Right lobe of liver (tissue), 6 donors: ENCODE measurements at regions not wholly inside any gene's neighbourhood (a gene's known extent, or its start where the extent isn't known, plus 50 kb on each side); places are given as distances from the start of the nearest gene placed in this dataset.

Experiments
- ATAC-seq, 4 donors: fragments of 200-7000 bp; cut with Tn5 transposase; one replicate each; pipeline ENCODE4 v1.9.1; 2020; ENCODE audit warnings: mild to moderate bottlenecking in 4 of 4, moderate library complexity in 4 of 4
- DNase-seq, 3 donors: peaks; one replicate each; pipeline ENCODE4 v3.0.0-alpha.2; 2020
- H3K27ac ChIP-seq, 3 donors: fragments of 200-600 bp; one replicate each; pipeline ENCODE4 v1.8.0; 2022
- H3K27me3 ChIP-seq, 2 donors: fragments of 200-600 bp; one replicate each; pipeline ENCODE4 v1.8.0; 2022
- H3K36me3 ChIP-seq, 4 donors: fragments of 200-600 bp; sonication (generic) in 1 of 4; one replicate each; pipeline versions ENCODE4 v1.5.1 to v1.8.0; 2017 to 2022; ENCODE audit warnings: control low read depth in 1 of 4
- H3K4me1 ChIP-seq, 4 donors: fragments of 200-600 bp; sonication (generic) in 1 of 4; one replicate each; pipeline versions ENCODE4 v1.5.1 to v1.8.0; 2017 to 2022; ENCODE audit warnings: control low read depth in 1 of 4
- H3K4me3 ChIP-seq, 3 donors: fragments of 200-600 bp; one replicate each; pipeline ENCODE4 v1.8.0; 2022
- H3K9me3 ChIP-seq, 4 donors: fragments of 200-600 bp; sonication (generic) in 1 of 4; one replicate each; pipeline versions ENCODE4 v1.5.1 to v1.8.0; 2017 to 2022; ENCODE audit warnings: control low read depth in 1 of 4
- POLR2A ChIP-seq: fragments of 450-650 bp; IDR thresholded peaks from one replicate; pipeline ENCODE4 v1.6.1; 2017; ENCODE audit warnings: antibody characterized with exemption, mild to moderate bottlenecking
- WGBS: methylation state at CpG from one replicate; pipeline ENCODE4 v1.1.6; 2018; ENCODE audit warnings: low coverage, low lambda C conversion rate; ENCODE audit not compliant: insufficient coverage; ENCODE audit errors: missing lambda C conversion rate; 5-methylcytosine and 5-hydroxymethylcytosine counted together
- intact Hi-C, 2 donors: fragments of 100-400 bp; cut with DNase I; formaldehyde crosslinking; loops; one replicate each; pipeline versions ENCODE4 v1.11.2 to v1.14.1; 2022
- TF ChIP-seq, protein P1 (sequence below), 4 donors: fragments of 200-600 bp in 3 of 4; fragments of 450-650 bp in 1 of 4; IDR thresholded peaks; one replicate each; pipeline versions ENCODE4 v1.5.1 to v1.8.0; 2016 to 2022; ENCODE audit warnings: antibody characterized with exemption in 4 of 4, mild to moderate bottlenecking in 2 of 4
- donor health status: DM: no; HTN: yes; CAD: no.
- donor health status: DM: no; HTN: no; CAD: no.
- donor health status: DM: no; HTN: no; CAD: no.
- donor health status: DM: no; HTN: yes; CAD: no.
- donor health status: DM: no; HTN: yes; CAD: no.

DNA sequence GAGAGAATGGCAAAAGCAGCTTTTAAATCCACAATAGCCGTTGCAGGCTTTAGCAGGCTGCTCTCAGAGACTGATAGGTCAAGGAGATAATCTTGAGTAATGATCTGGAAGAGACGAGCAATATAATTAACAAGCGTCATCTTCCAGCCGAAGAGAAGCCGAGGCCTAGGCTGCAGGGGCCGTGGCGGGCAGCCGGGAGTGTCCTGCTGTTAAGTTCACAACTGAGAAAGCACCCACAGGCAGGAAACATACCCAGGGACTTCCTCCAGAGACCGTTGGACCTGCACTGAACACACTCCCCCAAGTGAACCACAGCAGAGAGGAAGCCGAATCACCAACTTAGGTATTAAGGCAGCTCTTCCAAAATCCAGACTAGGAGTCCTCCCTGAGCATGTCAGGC lies 182.3 kb downstream of the IRX2 start:
- 51% methylated on average over 7 of the region's 10 CpGs for WGBS
- Histone ChIP-seq H3K27me3 (no peaks in the 10 kb centered on the region), H3K4me3 (no peak overlapping the region), H3K9me3 (no peaks in the 10 kb centered on the region), H3K27ac (no peak overlapping the region), H3K4me1 (no peaks in the 10 kb centered on the region), H3K36me3 (no peaks in the 10 kb centered on the region)
- DNase-seq = no peak
- ATAC-seq = no peak
- no peak for TF ChIP-seq POLR2A
- TF ChIP-seq, protein P1, sequence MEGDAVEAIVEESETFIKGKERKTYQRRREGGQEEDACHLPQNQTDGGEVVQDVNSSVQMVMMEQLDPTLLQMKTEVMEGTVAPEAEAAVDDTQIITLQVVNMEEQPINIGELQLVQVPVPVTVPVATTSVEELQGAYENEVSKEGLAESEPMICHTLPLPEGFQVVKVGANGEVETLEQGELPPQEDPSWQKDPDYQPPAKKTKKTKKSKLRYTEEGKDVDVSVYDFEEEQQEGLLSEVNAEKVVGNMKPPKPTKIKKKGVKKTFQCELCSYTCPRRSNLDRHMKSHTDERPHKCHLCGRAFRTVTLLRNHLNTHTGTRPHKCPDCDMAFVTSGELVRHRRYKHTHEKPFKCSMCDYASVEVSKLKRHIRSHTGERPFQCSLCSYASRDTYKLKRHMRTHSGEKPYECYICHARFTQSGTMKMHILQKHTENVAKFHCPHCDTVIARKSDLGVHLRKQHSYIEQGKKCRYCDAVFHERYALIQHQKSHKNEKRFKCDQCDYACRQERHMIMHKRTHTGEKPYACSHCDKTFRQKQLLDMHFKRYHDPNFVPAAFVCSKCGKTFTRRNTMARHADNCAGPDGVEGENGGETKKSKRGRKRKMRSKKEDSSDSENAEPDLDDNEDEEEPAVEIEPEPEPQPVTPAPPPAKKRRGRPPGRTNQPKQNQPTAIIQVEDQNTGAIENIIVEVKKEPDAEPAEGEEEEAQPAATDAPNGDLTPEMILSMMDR (IDR thresholded peaks at IDR 0.05) = no peak
- intact Hi-C loops = no loop called here

DNA sequence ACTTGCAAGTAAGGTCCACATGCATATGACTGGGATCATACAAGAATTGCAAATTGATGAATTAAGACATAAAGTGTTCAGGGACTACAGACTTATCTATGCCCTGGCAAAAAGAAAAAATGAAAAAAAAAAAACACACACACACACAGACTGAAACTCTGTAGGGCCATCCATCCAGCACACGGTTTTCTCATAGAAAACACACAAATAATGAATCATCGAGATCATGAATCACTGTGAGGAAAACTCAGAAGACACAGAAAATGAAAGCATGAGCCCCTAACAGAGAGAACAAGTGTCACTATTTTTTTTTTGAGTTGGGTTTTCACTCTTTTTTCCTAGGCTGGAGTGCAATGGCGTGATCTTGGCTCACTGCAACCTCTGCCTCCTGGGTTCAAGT lies 185.2 kb downstream of the IRX2 start:
- WGBS = 33% methylated on average over 3 of the region's 3 CpGs
- intact Hi-C loops = no loop called here

DNA sequence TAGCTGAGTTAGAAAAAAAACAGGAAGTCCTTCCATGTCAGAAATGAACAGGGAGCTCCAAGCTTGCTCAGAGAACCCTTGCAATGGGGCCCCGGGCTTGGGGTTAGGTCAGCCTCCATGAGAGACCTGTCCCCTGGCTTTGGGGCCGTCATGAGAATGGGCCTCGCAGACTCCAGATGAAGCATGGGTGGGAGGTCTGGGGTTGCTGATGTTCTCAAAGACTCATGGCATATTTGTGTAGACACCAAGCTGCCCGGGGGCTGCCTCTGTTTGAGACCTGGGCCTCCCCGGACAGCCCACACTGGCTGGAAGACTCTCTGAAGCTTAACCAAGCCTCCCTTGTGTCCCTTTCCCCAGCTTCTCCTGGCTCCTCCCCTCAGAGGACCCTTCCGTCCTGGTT lies 186.3 kb downstream of the IRX2 start:
- intact Hi-C loops = no loop called here
- Histone ChIP-seq H3K9me3 (no peaks in the 10 kb centered on the region), H3K36me3 (no peaks in the 10 kb centered on the region), H3K4me1 (no peaks in the 10 kb centered on the region), H3K27ac (no peak overlapping the region), H3K27me3 (no peaks in the 10 kb centered on the region), H3K4me3 (no peak overlapping the region)
- TF ChIP-seq POLR2A = no peak
- TF ChIP-seq, protein P1 (IDR thresholded peaks at IDR 0.05) = no peak
- ATAC-seq (no peak), DNase-seq (no peak)
- WGBS = 59% methylated on average over 2 of the region's 6 CpGs

More for the DNA sequence above, 185.2 kb downstream of the IRX2 start:
- no peak for ATAC-seq
- no peak overlapping the region for H3K27ac ChIP-seq
- TF ChIP-seq, protein P1 (IDR thresholded peaks at IDR 0.05) = no peak
- TF ChIP-seq POLR2A = no peak
- H3K9me3 ChIP-seq = no peaks in the 10 kb centered on the region
- no peak overlapping the region for H3K4me3 ChIP-seq
- no peaks in the 10 kb centered on the region for H3K27me3 ChIP-seq
- no peak for DNase-seq
- no peaks in the 10 kb centered on the region for H3K36me3 ChIP-seq
- no peaks in the 10 kb centered on the region for H3K4me1 ChIP-seq

DNA sequence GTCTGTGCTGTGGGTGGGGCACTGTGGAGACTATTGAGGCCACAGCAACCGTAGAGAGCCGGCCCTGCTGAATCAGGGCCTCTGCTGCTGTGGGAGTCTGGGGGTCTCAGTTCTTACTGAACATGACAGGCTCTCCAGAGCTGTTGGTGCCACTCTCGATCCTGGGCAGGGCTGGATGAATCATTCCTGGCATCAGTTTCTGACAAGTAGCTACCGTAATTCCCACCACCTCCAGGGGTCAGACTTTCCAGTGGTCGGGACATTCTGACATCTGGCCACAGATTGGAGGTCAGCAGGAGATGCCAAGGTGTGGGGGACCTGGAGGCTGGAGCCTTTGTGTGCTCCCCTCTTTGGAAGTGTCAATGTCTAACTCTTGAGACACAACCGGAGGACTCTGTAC lies 188.4 kb downstream of the IRX2 start:
- Histone ChIP-seq H3K27me3 (no peaks in the 10 kb centered on the region), H3K27ac (no peak overlapping the region), H3K4me1 (no peaks in the 10 kb centered on the region), H3K4me3 (no peak overlapping the region), H3K9me3 (no peaks in the 10 kb centered on the region), H3K36me3 (no peaks in the 10 kb centered on the region)
- no peak for ATAC-seq
- intact Hi-C loops = no loop called here
- 60% methylated on average over 1 of the region's 6 CpGs for WGBS
- TF ChIP-seq, protein P1 (IDR thresholded peaks at IDR 0.05) = no peak
- TF ChIP-seq POLR2A = no peak
- no peak for DNase-seq

DNA sequence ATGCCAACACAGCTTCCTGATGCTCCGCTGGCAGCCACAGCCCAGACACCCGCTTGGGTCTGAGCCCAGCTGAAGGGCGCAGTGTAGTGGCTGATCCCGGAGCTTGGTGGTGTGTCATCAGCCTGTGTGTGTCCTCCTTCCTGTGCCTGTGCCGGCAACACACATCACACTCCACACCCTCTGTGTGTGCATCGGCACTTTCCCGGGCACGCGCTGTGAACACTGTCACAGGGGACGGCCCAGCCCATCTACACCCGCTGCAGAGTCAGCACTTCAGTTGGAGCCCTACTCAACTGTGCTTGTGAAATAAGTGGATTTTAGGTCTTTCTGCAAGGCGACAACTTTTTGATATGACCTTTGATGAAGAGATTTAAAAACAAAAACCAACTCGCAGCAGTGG lies 189.4 kb downstream of the IRX2 start:
- TF ChIP-seq, protein P1 (IDR thresholded peaks at IDR 0.05) = no peak
- TF ChIP-seq POLR2A = no peak
- intact Hi-C loops = no loop called here
- no peaks in the 10 kb centered on the region for H3K9me3 ChIP-seq
- 62% methylated on average over 7 of the region's 13 CpGs for WGBS
- H3K36me3 ChIP-seq = no peaks in the 10 kb centered on the region
- no peak overlapping the region for H3K27ac ChIP-seq
- H3K4me1 ChIP-seq = no peaks in the 10 kb centered on the region
- DNase-seq (no peak), ATAC-seq (peak in 1 of 4 donors; percentile 17)
- no peak overlapping the region for H3K4me3 ChIP-seq
- no peaks in the 10 kb centered on the region for H3K27me3 ChIP-seq
